ENCODE measurements at regions not wholly inside any gene's neighbourhood (a gene's known extent, or its start where the extent isn't known, plus 50 kb on each side); places are given as distances from the start of the nearest gene placed in this dataset.

DNA sequence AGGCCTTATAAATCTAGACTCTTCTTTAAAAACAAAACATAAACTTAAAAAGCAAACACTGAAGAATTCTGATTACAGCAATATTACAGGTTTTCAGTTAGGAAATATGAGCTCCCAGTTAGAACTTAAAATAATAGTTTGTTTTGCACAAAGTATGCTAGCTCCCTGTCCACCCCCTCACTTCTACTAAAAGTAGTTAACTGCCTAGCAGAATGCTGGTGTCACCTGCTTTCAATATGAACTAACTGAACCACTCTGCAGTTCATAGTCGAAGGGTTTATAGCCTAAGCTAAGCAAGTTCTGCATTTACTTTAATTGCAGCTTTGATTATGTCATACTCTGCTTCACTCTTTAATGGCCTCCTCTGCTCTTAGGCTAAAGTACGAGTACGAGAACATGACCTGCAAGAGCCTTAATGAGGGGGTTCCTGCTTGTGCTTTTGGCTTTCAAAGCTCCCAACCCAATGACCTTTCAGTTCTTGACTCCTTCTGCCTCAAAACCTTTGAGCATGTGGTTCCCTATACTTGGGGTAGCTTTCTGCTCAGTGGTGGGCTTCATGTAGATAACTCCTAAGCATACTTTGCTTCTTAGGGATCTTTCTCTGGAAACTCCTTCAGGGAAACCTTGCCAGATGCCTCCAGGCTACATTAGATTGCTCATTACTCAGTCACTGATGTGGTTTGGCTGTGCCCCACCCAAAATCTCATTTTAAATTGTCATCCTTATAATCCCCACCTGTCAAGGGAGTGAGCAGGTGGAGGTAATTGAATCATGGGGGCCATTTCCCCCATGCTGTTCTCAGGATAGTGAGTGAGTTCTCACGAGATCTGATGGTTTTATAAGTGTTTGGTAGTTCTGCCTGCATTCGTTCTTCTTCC is 278.9 kb upstream of the ARGLU1 start:
- POLR2A ChIA-PET (ENCODE audit: low non-redundant PET) = no interaction called here
- no peak for TF ChIP-seq EZH2 (IDR thresholded peaks at IDR 0.05; ENCODE audit: borderline replicate concordance, low read depth, low read length, poor library complexity, severe bottlenecking)
- TF ChIP-seq CTCF (conservative IDR thresholded peaks at IDR 0.05; ENCODE audit: low read depth, low read length) = no peak
- no peak overlapping the region for H3K4me3 ChIP-seq (ENCODE audit: low read depth, low read length, poor library complexity, severe bottlenecking)
- H3K36me3 ChIP-seq (ENCODE audit: insufficient read depth, low read length, poor library complexity, severe bottlenecking) = no peaks in the 10 kb centered on the region
- H3K27ac ChIP-seq (ENCODE audit: low read depth, low read length, poor library complexity, severe bottlenecking) = no peak overlapping the region
- H3K27me3 ChIP-seq (replicated peaks; ENCODE audit: insufficient read depth, low read depth, low read length, poor library complexity) = peaks cover 14% of the 10 kb centered on the region
- CTCF ChIA-PET = no interaction called here
- BruUV-seq (replicated peaks) = no TSS peak
- H3K4me1 ChIP-seq (ENCODE audit: insufficient read depth, low read length, poor library complexity, severe bottlenecking) = no peaks in the 10 kb centered on the region
- no peak for DNase-seq (ENCODE audit: low spot score)
- no peaks in the 10 kb centered on the region for H3K9me3 ChIP-seq (ENCODE audit: low read depth, low read length, poor library complexity, severe bottlenecking)
- intact Hi-C loops (cut with micrococcal nuclease; ENCODE audit: unreplicated experiment) = no loop called here

GRCh38 chr13:106836186-106836802 is 268.4 kb upstream of the ARGLU1 start:
- ChIA-PET POLR2A (ENCODE audit: low non-redundant PET) (no interaction called here), CTCF (no interaction called here)
- intact Hi-C loops (cut with micrococcal nuclease; ENCODE audit: unreplicated experiment) = no loop called here
- Histone ChIP-seq H3K27ac (ENCODE audit: low read depth, low read length, poor library complexity, severe bottlenecking) (no peak overlapping the region), H3K4me3 (ENCODE audit: low read depth, low read length, poor library complexity, severe bottlenecking) (no peak overlapping the region), H3K4me1 (ENCODE audit: insufficient read depth, low read length, poor library complexity, severe bottlenecking) (no peaks in the 10 kb centered on the region), H3K9me3 (ENCODE audit: low read depth, low read length, poor library complexity, severe bottlenecking) (no peaks in the 10 kb centered on the region), H3K27me3 (replicated peaks; ENCODE audit: insufficient read depth, low read depth, low read length, poor library complexity) (peaks cover 36% of the 10 kb centered on the region), H3K36me3 (ENCODE audit: insufficient read depth, low read length, poor library complexity, severe bottlenecking) (no peaks in the 10 kb centered on the region)
- TF ChIP-seq CTCF (conservative IDR thresholded peaks at IDR 0.05; ENCODE audit: low read depth, low read length) (no peak), EZH2 (IDR thresholded peaks at IDR 0.05; ENCODE audit: borderline replicate concordance, low read depth, low read length, poor library complexity, severe bottlenecking) (no peak)
- DNase-seq (ENCODE audit: low spot score) = no peak
- BruUV-seq (replicated peaks) = no TSS peak

- intact Hi-C loops (cut with micrococcal nuclease; ENCODE audit: unreplicated experiment) = no loop called here
- no peaks in the 10 kb centered on the region for H3K9me3 ChIP-seq (ENCODE audit: low read depth, low read length, poor library complexity, severe bottlenecking)
- H3K4me3 ChIP-seq (ENCODE audit: low read depth, low read length, poor library complexity, severe bottlenecking) = no peak overlapping the region
- no peak for DNase-seq (ENCODE audit: low spot score)
- peaks cover 28% of the 10 kb centered on the region for H3K27me3 ChIP-seq (replicated peaks; ENCODE audit: insufficient read depth, low read depth, low read length, poor library complexity)
- no peak overlapping the region for H3K27ac ChIP-seq (ENCODE audit: low read depth, low read length, poor library complexity, severe bottlenecking)
- TF ChIP-seq EZH2 (IDR thresholded peaks at IDR 0.05; ENCODE audit: borderline replicate concordance, low read depth, low read length, poor library complexity, severe bottlenecking) (no peak), CTCF (conservative IDR thresholded peaks at IDR 0.05; ENCODE audit: low read depth, low read length) (no peak)
- ChIA-PET POLR2A (ENCODE audit: low non-redundant PET) (no interaction called here), CTCF (no interaction called here)
- no peaks in the 10 kb centered on the region for H3K36me3 ChIP-seq (ENCODE audit: insufficient read depth, low read length, poor library complexity, severe bottlenecking)
- no peaks in the 10 kb centered on the region for H3K4me1 ChIP-seq (ENCODE audit: insufficient read depth, low read length, poor library complexity, severe bottlenecking)
- BruUV-seq (replicated peaks) = no TSS peak
Observed at GRCh38 chr13:106835477-106835876, 267.5 kb upstream of the ARGLU1 start.

Data from A673 (cell line).